GM18951 (cell line): ENCODE measurements at regions not wholly inside any gene's neighbourhood (a gene's known extent, or its start where the extent isn't known, plus 50 kb on each side); places are given as distances from the start of the nearest gene placed in this dataset.

Source experiments
- POLR2A ChIP-seq: IDR thresholded peaks from 4 replicates; pipeline ENCODE4 v1.6.1; 2011; ENCODE audit warnings: mild to moderate bottlenecking; ENCODE audit not compliant: insufficient read length, insufficient read depth; ENCODE audit errors: extremely low read depth
- in situ Hi-C: fragments of 300-500 bp; cut with MboI; formaldehyde crosslinking; loops from one replicate; pipeline ENCODE4 v1.12.0; 2022; ENCODE audit warnings: low sequenced_read_pairs, mixed read lengths, inconsistent platforms; ENCODE audit not compliant: unreplicated experiment

DNA sequence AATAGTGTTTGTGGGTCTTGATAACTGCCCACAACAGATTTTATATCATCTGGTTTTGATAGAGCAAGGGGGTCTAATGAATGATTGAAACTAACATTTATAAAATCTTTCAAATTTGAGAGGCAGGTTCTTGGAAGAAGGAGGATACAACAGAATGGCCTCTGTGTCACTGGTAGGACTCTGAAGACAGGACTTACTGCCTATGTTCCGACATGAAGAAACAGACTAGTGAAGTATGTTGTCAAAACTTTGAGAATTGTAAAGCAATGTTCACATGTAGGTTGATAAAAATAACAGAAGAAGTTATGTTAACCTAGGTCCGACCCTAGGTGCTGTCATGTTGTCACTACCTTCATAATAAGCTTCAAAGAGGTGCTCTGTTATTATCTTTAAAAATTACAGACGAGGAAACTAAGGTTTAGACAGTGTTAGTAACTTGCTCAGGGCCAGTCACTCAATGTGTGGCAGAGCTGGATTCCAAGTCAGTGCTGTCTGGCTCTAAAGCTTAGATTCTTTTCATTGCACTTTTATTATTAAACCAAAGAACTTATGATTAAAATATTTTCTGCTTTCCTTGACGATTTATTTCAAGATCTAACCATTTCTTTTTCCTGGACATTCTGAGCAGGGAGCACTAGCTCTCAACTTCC lies 146.2 kb downstream of the RPIA start:
- TF ChIP-seq POLR2A, result no peak
- in situ Hi-C loops, result loop anchor here (10.0 to 25.0 kb wide), 3 partner anchors 93 to 1025 kb away; no protein-coding TSS in a partner anchor

DNA sequence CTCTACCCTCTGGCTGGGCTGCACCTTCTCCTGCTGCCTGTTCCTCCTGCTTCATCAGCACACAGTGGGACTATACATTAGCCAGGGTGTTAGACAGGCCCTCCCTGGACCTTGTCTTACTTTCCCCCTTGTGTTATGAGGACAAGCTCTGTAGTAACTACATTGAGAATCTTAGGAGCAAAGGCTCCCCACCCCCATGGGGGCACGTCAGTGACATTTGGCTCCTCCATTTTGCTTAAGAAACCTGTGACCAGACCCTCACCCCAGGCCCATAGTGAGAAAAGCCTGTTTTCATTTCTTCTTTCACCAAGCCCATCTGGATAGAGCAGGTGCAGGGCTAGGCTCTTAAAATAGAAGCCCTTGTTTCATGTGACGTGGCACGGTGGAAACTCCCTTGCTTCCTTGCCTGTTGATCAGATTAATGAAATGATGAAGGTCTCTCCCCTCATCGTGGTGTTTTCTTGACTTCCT lies 146.7 kb downstream of the RPIA start:
- TF ChIP-seq POLR2A, result peak; percentile 58
- in situ Hi-C loops, result loop anchor here (10.0 to 25.0 kb wide), 3 partner anchors 93 to 1024 kb away; no protein-coding TSS in a partner anchor

DNA sequence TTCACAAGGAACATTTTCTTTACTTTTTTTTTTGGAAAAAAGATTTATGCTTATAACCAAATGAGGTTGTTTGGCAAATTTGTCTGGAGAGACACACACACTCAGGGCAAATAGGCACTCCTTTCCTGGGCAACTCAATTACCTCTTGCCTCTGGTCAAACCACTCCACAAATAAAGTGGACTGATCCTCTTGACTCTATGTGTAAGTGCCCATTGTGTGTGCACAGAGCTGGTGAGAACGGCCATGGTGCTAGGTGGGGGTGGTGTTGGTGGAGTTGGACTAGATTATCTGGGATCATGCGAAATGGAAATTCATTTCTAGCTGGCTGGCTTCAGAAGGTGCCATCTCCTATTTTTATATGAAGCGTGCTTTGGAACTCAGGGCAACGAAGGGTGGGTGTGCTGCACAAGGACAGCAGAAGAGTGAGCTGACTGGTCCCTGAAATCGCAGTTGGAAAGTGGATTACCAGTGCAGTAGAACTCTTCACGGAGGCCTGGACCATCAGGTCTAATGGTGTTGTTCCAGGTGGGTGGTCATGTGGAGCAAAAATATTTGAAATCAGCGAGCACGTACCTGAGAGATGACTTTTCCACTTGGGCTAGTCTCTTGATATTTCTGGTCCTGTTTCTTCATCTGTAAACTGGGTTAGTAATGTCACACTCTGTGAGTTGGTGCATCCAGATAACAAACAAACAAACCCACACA lies 149.9 kb downstream of the RPIA start:
- in situ Hi-C loops, result loop anchor here (25.0 kb wide), 2 partner anchors 296 to 1021 kb away; no protein-coding TSS in a partner anchor

DNA sequence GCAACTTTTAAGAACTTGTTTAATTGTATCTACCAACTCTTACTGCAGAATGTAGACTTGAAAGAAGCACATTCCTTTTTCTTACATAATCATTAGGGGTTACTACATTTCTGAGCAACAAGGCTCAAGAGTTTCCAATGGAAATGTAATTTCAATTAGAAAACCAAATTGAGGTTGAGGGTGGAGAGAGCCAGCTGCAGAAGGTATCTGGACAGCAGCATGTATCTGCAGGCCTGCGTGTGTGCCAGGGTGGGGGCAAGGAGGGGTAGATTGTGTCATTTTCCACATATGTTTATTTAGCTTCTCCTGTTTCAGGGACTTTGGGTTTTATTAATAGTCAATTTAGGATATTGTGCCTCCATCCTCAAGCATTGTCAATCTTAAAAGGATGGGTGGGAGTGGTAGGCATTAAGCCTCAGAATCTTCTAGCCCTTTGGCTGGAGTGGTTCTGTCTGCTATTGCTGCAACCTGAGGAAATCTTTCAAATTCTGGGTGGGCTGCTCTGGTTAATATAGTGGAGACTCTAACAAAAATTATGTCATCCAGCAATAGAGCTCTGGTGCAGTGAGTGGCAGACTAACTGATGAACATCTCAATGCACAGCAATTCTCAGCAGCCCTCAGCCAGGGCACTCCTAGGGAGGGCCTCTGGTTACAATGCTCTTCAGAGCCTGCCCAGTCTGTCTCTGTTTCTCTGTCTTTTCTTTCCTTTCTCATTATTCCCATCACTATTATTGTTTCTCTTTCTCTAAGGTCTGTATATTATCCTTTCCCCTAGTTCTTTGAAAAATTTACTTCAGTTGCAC lies 151.4 kb downstream of the RPIA start:
- in situ Hi-C loops, result loop anchor here (25.0 kb wide), 2 partner anchors 294 to 1019 kb away; no protein-coding TSS in a partner anchor
- TF ChIP-seq POLR2A, result peak; percentile 25

More for the DNA sequence above, 149.9 kb downstream of the RPIA start:
- peak; percentile 15 for TF ChIP-seq POLR2A

DNA sequence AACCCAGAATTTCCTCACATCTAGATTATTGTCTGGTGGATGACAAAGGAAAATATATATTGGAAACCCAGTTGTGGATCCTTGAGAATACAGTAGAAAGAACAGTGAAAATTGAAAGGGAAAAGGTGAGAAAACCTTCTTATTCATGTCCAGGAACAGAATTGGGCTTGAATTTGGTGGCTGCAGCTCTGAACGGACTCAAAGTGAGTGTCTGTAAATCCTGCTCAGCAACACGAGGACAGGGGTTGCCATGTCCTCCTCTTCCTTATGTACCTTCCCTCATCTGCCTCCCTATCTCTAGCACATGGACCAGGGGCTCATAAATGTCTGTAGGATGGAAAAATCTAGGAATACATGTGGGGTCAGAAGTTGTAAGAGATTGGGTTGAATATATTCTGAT lies 152.2 kb downstream of the RPIA start:
- in situ Hi-C loops, result loop anchor here (25.0 kb wide), 2 partner anchors 294 to 1019 kb away; no protein-coding TSS in a partner anchor

DNA sequence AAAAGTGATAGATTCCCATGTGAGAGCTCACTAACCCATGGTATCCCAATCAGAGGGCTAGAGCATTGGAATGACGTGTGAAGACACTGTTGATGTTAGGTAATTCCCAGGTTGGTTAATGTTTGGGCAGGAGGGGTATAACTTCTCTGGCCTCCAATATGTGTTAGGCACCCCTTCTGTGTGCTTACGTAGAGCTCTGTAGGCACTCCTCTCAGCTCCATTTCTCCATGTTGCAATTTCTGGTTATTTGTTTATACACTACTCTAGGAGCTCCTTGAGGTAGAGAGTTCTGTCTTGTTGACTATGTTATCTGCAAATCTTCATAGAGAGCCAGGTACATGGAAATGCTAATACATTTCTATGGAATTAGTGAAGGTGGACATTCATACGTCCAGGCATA lies 153.5 kb downstream of the RPIA start:
- in situ Hi-C loops, result loop anchor here (25.0 kb wide), 2 partner anchors 292 to 1017 kb away; no protein-coding TSS in a partner anchor
- TF ChIP-seq POLR2A, result peak; percentile 27

More for the DNA sequence above, 152.2 kb downstream of the RPIA start:
- no peak for TF ChIP-seq POLR2A

DNA sequence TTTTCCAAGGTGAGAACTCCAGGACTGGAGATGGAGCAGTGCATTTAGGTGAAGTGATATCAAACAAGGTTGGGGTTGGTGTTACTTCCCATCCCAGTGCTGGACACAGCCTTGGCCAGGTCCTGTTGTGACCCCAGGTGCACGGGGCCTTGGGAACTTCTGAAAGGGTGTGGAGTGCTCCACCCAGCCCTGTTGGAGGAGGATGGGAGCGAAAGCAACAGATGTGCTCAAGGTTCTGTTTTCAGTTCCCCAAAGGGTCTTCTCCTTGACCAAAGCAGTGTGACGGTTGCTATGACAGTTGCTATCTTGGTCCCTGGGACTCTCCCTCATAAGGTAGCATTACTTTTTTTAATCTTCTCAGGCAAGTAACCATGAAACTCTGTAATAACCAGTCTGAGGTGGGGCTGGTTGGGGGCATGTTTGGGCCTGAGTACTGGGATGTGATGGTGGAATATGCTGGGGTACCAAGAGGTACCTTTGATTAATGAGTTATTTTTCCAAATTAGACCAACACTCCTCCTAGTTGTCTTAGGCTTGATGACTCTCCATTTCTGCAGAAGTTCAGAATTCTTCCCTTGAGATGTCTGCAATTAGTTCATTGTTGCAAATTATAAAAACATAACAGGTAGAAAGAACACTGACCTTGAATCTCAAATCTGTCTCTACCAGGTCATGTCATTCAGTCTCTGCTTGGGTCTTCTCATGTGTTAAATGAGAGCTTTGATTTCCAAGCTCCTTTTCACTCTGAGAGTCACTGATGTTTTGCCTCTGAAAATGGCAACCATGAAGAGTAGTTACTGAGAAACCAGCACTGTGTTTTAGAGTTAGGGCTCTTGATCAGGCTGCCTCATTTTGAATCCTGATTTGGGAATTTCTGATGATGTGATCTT lies 154.5 kb downstream of the RPIA start:
- in situ Hi-C loops, result loop anchor here (25.0 kb wide), 2 partner anchors 291 to 1016 kb away; no protein-coding TSS in a partner anchor

DNA sequence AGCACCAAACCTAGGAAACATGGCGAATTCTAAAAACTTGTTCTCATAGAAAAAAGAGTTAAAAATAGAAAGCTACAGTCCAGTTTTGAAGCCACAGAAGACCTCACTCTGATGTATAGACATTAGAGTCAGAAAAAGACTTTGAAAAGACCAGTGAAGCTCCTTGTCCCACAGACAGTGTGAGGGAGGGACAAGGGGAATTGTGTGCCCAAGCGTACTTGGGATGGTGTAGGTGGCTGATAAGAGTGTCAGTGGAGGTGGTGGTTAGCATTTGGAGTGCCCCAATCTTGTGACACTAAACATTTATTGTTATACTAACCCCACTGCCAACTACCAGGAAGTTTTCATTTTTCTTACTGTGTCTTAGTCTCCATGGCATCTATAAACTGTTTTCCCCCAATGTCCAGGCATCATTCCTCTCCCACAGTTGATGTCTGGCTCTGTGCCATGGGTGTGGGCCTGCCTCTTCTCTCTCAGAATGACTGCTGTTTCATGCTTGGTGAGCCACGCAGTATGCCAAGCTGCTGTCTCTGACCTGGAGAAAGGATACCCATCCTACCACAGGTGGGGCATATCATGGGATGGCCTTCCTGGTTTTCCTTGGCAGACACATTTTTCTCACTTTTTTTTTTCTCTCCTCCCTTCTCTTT lies 161.4 kb downstream of the RPIA start:
- in situ Hi-C loops, result no loop called here
- no peak for TF ChIP-seq POLR2A

More for the DNA sequence above, 154.5 kb downstream of the RPIA start:
- TF ChIP-seq POLR2A, result peak; percentile 47

DNA sequence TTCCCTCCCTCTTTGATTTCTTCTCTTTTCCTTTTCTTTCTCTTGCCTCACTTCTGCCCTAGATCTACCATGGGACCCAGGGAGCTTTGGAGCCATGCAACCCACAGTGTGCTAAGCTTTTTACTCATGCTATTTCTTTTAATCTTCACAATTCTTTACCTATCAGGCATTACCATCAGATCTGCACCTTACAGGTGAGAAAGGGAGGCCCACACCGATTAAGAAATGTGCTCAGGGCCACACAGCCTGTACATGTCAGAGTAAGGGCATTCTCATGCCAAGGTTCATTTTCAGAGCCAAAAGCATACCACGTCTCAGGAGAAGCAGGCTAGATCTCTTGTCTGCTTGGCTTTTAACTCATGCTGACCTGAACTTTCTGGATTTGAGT lies 161.9 kb downstream of the RPIA start:
- TF ChIP-seq POLR2A, result no peak
- in situ Hi-C loops, result no loop called here

DNA sequence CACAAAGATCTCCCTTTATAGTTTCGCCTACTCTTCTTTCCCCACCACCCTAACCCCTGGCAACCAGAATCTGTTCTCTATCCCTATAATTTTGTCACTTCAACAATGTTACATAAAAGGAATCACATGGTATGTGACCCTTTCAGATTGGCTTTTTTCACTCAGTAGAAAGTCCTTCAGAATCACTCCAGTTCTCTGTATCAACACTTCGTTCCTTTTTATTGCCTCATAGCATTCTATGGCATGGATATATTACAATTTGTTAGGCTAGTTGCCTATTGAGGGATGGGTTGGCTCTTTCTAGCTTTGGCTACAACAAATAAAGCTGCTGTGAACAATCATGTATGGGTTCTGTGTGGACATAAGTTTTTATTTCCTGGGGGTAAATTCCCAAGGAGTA lies 163.1 kb downstream of the RPIA start:
- in situ Hi-C loops, result no loop called here
- TF ChIP-seq POLR2A, result no peak

DNA sequence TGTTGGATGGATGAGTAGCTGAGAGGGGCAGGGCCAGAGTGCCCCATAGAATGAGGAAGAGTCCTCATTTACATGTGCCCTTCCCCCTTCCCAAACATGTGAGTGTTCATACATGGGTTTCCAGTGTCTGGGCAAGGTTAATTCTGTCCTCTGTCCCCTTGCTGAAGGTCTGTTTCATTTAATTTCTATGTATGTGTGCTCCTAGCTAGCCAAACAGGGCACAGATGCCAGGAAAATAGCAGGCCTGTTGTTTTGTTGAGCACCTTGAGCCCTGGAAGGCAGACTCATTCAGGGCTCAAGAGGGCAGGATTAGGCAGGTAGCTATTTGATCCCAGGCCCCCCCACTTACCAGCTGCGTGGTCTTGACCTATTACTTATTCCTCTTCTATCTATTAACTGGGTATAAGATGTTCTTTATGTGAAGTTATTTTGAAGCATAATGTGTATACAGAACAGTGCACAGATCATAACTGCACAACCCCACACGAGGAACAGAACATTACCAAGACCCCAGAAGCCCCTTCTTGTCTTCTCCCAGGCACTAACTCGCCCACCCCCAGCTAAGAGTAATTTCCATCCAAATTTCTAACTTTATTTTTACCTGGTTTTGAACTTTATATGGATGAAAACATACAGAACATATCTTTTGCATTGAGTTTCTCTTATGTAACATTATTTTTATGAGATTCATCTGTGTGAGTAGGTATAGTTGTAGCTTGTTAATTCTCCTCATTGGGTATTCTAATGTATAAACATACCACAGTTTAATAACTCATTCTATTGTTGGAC lies 164.3 kb downstream of the RPIA start:
- in situ Hi-C loops, result no loop called here
- peak; percentile 74 for TF ChIP-seq POLR2A
